ENCODE measurements at regions not wholly inside any gene's neighbourhood (a gene's known extent, or its start where the extent isn't known, plus 50 kb on each side); places are given as distances from the start of the nearest gene placed in this dataset.

- H3K36me3 ChIP-seq, result no peaks in the 10 kb centered on the region
- no peak overlapping the region for H3K4me3 ChIP-seq (ENCODE audit: low read depth in 1 of 2, low read length in 1 of 2)
- no peaks in the 10 kb centered on the region for H3K4me1 ChIP-seq (ENCODE audit: control insufficient read depth in 1 of 2, insufficient read depth in 1 of 2, low read depth in 1 of 2, low read length in 1 of 2)
- H3K27ac ChIP-seq, result no peak overlapping the region
- H3K9me3 ChIP-seq, result no peaks in the 10 kb centered on the region
- TF ChIP-seq CTCF (IDR thresholded peaks at IDR 0.05), result no peak
- peaks cover 4% of the 10 kb centered on the region for H3K27me3 ChIP-seq
Observed at GRCh38 chr2:225895126-225895525, 495.6 kb downstream of the NYAP2 start.

GRCh38 chr2:225894236-225894980, 494.9 kb downstream of the NYAP2 start:
- H3K9me3 ChIP-seq, result no peaks in the 10 kb centered on the region
- no peak overlapping the region for H3K27ac ChIP-seq
- no peaks in the 10 kb centered on the region for H3K36me3 ChIP-seq
- no peak for TF ChIP-seq CTCF (IDR thresholded peaks at IDR 0.05)
- H3K4me1 ChIP-seq (ENCODE audit: control insufficient read depth in 1 of 2, insufficient read depth in 1 of 2, low read depth in 1 of 2, low read length in 1 of 2), result no peaks in the 10 kb centered on the region
- H3K4me3 ChIP-seq (ENCODE audit: low read depth in 1 of 2, low read length in 1 of 2), result no peak overlapping the region
- H3K27me3 ChIP-seq, result peaks cover 4% of the 10 kb centered on the region

- no peaks in the 10 kb centered on the region for H3K4me1 ChIP-seq (ENCODE audit: control insufficient read depth in 1 of 2, insufficient read depth in 1 of 2, low read depth in 1 of 2, low read length in 1 of 2)
- no peak overlapping the region for H3K27ac ChIP-seq
- peaks cover 4% of the 10 kb centered on the region for H3K27me3 ChIP-seq
- H3K4me3 ChIP-seq (ENCODE audit: low read depth in 1 of 2, low read length in 1 of 2), result no peak overlapping the region
- no peaks in the 10 kb centered on the region for H3K9me3 ChIP-seq
- TF ChIP-seq CTCF (IDR thresholded peaks at IDR 0.05), result no peak
- H3K36me3 ChIP-seq, result no peaks in the 10 kb centered on the region
Observed at GRCh38 chr2:225893151-225893550, 493.6 kb downstream of the NYAP2 start.

GRCh38 chr2:225891771-225892170, 492.3 kb downstream of the NYAP2 start:
- peaks cover 4% of the 10 kb centered on the region for H3K27me3 ChIP-seq

GRCh38 chr2:225891013-225891412, 491.5 kb downstream of the NYAP2 start:
- Histone ChIP-seq H3K4me1 (ENCODE audit: control insufficient read depth in 1 of 2, insufficient read depth in 1 of 2, low read depth in 1 of 2, low read length in 1 of 2) (no peaks in the 10 kb centered on the region), H3K27me3 (peaks cover 4% of the 10 kb centered on the region), H3K27ac (no peak overlapping the region), H3K9me3 (no peaks in the 10 kb centered on the region), H3K36me3 (no peaks in the 10 kb centered on the region), H3K4me3 (ENCODE audit: low read depth in 1 of 2, low read length in 1 of 2) (no peak overlapping the region)
- TF ChIP-seq CTCF (IDR thresholded peaks at IDR 0.05), result no peak

More at GRCh38 chr2:225891771-225892170, 492.3 kb downstream of the NYAP2 start:
- Histone ChIP-seq H3K4me1 (ENCODE audit: control insufficient read depth in 1 of 2, insufficient read depth in 1 of 2, low read depth in 1 of 2, low read length in 1 of 2) (no peaks in the 10 kb centered on the region), H3K27ac (no peak overlapping the region), H3K4me3 (ENCODE audit: low read depth in 1 of 2, low read length in 1 of 2) (no peak overlapping the region), H3K9me3 (no peaks in the 10 kb centered on the region), H3K36me3 (no peaks in the 10 kb centered on the region)
- TF ChIP-seq CTCF (IDR thresholded peaks at IDR 0.05), result no peak

All from neutrophil (primary cell).